GM12891 (cell line): ENCODE measurements at regions not wholly inside any gene's neighbourhood (a gene's known extent, or its start where the extent isn't known, plus 50 kb on each side); places are given as distances from the start of the nearest gene placed in this dataset.

ENCODE experiments used
- PAX5 ChIP-seq: IDR thresholded peaks from 2 replicates; pipeline ENCODE4 v1.6.1; 2011; ENCODE audit warnings: low read length, moderate library complexity, mild to moderate bottlenecking; ENCODE audit not compliant: insufficient read depth, severe bottlenecking
- POLR2A ChIP-seq: IDR thresholded peaks from 2 replicates; pipeline ENCODE4 v1.6.1; 2011; ENCODE audit warnings: low read depth, low read length, control low read depth
- POLR2AphosphoS5 ChIP-seq: IDR thresholded peaks from 2 replicates; pipeline ENCODE4 v1.6.1; 2011; ENCODE audit warnings: low read depth, low read length, control low read depth
- SPI1 ChIP-seq: IDR thresholded peaks from 2 replicates; pipeline ENCODE4 v1.6.1; 2011; ENCODE audit warnings: low read depth, low read length, control low read depth
- TAF1 ChIP-seq: IDR thresholded peaks from 2 replicates; pipeline ENCODE4 v1.6.1; 2011; ENCODE audit warnings: low read depth, low read length, control low read depth

GRCh38 chr4:28558895-28559294 lies 1698.3 kb downstream of the STIM2 start:
- TF ChIP-seq POLR2AphosphoS5 (no peak), POLR2A (no peak), TAF1 (no peak), SPI1 (no peak), PAX5 (no peak)
